ENCODE measurements at regions not wholly inside any gene's neighbourhood (a gene's known extent, or its start where the extent isn't known, plus 50 kb on each side); places are given as distances from the start of the nearest gene placed in this dataset.

DNA sequence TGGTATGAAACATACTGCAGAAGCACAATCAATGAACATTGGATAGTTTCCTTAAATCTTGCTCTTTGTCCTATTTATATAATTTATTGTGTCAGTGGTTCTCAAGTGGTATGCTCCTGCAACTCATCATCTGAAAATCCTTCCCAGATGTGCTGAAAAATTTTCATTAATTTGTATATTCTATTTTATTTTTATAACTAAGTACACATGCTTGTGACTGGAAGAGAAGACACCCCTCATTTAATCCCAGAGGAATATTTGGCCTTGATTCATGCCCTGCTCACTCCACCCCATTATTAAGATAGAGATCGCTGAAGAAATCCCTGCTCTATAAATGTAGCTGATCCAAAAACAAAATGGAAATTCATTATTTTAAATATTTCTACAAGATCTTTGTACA is 870.5 kb upstream of the CXADR start:
- CTCF ChIA-PET, result no interaction called here
- Mint-ChIP-seq H3K36me3 (no peaks in the 10 kb centered on the region), H3K4me1 (no peaks in the 10 kb centered on the region), H3K4me3 (no peak overlapping the region), H3K27me3 (no peaks in the 10 kb centered on the region), H3K27ac (no peak overlapping the region), H3K9me3 (peaks cover 2 to 22% (median 3%) of the 10 kb centered on the region in 5 donors)
- Histone ChIP-seq H3K36me3 (ENCODE audit: insufficient read depth, low read length) (no peaks in the 10 kb centered on the region), H3K4me1 (ENCODE audit: insufficient read depth, low read length) (no peaks in the 10 kb centered on the region), H3K4me3 (ENCODE audit: low read length) (no peak overlapping the region), H3K9me3 (ENCODE audit: low read length) (no peaks in the 10 kb centered on the region), H3K27ac (ENCODE audit: low read depth, low read length) (no peak overlapping the region), H3K27me3 (ENCODE audit: insufficient read depth, low read length, poor library complexity, severe bottlenecking) (no peaks in the 10 kb centered on the region)
- POLR2A ChIA-PET, result no interaction called here
- no peak for DNase-seq

DNA sequence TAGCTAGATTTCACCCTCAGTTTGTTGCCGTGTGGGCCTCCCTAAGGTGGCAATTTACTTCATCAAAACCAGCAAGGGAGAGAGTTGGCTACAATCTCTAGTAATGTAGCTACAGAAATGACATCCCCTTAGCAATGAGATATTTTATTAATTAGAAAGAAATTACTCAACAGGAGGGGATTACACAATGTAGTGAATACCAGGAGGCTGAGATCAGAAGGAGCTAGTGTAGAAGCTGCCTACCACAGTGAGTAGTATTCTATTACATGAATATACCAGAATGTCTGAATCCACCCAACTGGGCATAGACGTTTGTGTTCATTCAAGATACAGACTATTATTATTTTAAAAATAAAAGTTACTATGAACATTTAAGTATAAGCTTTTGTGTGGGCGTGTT is 868.2 kb upstream of the CXADR start:
- no peaks in the 10 kb centered on the region for H3K9me3 ChIP-seq (ENCODE audit: low read length)
- H3K36me3 ChIP-seq (ENCODE audit: insufficient read depth, low read length), result no peaks in the 10 kb centered on the region
- no peaks in the 10 kb centered on the region for H3K4me1 Mint-ChIP-seq
- H3K27me3 ChIP-seq (ENCODE audit: insufficient read depth, low read length, poor library complexity, severe bottlenecking), result no peaks in the 10 kb centered on the region
- no peak overlapping the region for H3K27ac ChIP-seq (ENCODE audit: low read depth, low read length)
- no peak for DNase-seq
- no peaks in the 10 kb centered on the region for H3K27me3 Mint-ChIP-seq
- H3K27ac Mint-ChIP-seq, result no peak overlapping the region
- H3K9me3 Mint-ChIP-seq, result peaks cover 2 to 24% (median 5%) of the 10 kb centered on the region in 5 donors
- no peaks in the 10 kb centered on the region for H3K4me1 ChIP-seq (ENCODE audit: insufficient read depth, low read length)
- ChIA-PET CTCF (no interaction called here), POLR2A (no interaction called here)
- H3K4me3 ChIP-seq (ENCODE audit: low read length), result no peak overlapping the region
- no peaks in the 10 kb centered on the region for H3K36me3 Mint-ChIP-seq
- no peak overlapping the region for H3K4me3 Mint-ChIP-seq

DNA sequence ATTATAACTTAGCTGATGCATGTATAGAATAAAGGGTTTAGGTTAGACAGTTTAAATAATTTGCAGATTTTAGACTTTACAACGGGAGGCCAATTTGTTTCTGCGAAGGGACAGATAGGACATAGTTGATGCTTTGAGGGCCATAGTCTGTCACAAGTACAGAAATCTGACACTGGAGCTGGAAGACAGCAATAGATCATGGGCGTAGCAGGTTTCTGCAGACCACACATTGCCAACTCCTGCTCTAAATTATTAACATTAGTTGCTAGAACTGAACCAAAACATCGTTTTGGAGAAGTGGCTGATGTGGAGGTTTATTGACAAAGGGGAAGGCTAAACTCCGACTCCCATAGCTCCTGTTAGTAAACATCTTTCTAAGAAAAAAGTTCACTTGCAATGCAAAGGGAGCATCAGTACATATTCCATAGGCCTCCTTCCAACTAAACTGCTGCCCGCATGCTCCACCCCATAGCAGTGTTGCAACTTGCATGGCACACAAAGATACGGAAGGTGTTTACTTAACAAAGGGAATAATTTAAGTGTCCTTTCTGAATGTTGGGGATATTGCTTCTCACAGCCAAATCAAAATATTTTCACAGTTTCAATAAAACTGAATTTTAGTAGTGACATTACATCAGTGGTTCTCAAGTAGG is 862.0 kb upstream of the CXADR start:
- CTCF ChIA-PET, result interaction anchor here (0.5 kb wide), 1 partner anchor 1316 kb away, joined by 5 read pairs; no protein-coding TSS in a partner anchor
- H3K36me3 Mint-ChIP-seq, result no peaks in the 10 kb centered on the region
- POLR2A ChIA-PET, result no interaction called here
- Histone ChIP-seq H3K27ac (ENCODE audit: low read depth, low read length) (no peak overlapping the region), H3K4me1 (ENCODE audit: insufficient read depth, low read length) (no peaks in the 10 kb centered on the region), H3K27me3 (ENCODE audit: insufficient read depth, low read length, poor library complexity, severe bottlenecking) (no peaks in the 10 kb centered on the region), H3K36me3 (ENCODE audit: insufficient read depth, low read length) (no peaks in the 10 kb centered on the region), H3K4me3 (ENCODE audit: low read length) (no peak overlapping the region), H3K9me3 (ENCODE audit: low read length) (no peaks in the 10 kb centered on the region)
- no peak for DNase-seq
- peaks cover 2 to 26% (median 6%) of the 10 kb centered on the region in 5 donors for H3K9me3 Mint-ChIP-seq
- no peaks in the 10 kb centered on the region for H3K4me1 Mint-ChIP-seq
- H3K4me3 Mint-ChIP-seq, result no peak overlapping the region
- H3K27me3 Mint-ChIP-seq, result no peaks in the 10 kb centered on the region
- no peak overlapping the region for H3K27ac Mint-ChIP-seq

DNA sequence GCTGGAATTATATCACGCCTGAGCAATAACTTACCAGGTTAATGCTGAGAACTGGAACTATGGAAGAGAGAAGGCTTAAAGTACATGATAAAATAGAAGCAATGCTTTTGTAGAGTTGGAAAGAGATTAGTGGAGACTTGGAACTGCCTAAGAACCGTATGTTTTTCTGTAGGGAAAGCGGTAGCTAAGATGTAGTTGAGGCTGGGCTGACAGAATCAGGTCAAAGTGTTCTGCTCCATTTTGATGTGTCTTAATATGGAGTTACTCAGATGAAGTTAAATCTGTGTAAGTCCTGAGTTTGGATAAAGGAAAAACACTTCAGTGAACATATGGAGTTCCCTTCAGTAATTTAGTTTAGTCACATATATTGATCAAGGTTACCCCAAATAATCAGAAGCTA is 860.9 kb upstream of the CXADR start:
- H3K27me3 Mint-ChIP-seq, result no peaks in the 10 kb centered on the region
- H3K36me3 Mint-ChIP-seq, result no peaks in the 10 kb centered on the region
- CTCF ChIA-PET, result no interaction called here
- POLR2A ChIA-PET, result no interaction called here
- no peaks in the 10 kb centered on the region for H3K27me3 ChIP-seq (ENCODE audit: insufficient read depth, low read length, poor library complexity, severe bottlenecking)
- no peak overlapping the region for H3K27ac Mint-ChIP-seq
- H3K4me3 Mint-ChIP-seq, result no peak overlapping the region
- peaks cover 0 to 27% (median 5%) of the 10 kb centered on the region in 5 donors for H3K9me3 Mint-ChIP-seq
- H3K36me3 ChIP-seq (ENCODE audit: insufficient read depth, low read length), result no peaks in the 10 kb centered on the region
- no peaks in the 10 kb centered on the region for H3K9me3 ChIP-seq (ENCODE audit: low read length)
- no peak overlapping the region for H3K27ac ChIP-seq (ENCODE audit: low read depth, low read length)
- no peak overlapping the region for H3K4me3 ChIP-seq (ENCODE audit: low read length)
- DNase-seq, result no peak
- no peaks in the 10 kb centered on the region for H3K4me1 ChIP-seq (ENCODE audit: insufficient read depth, low read length)
- no peaks in the 10 kb centered on the region for H3K4me1 Mint-ChIP-seq

DNA sequence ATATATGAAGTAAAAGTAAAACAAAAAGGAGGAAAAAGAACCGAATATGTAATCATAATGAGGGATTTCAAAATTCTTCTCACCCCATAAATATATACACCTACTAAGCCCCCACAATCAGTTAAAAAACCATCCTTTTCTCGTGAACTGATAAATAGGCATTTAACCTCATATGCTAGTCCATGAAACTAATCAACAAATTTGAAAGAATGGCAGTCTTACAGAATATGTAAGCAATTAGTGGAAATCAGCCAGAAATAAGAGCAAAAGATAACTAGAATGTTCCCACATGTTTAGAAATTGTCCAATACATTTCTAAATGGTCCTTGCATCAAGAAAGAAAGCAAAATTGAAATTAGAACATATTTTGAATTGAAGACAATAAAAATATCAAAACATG is 849.4 kb upstream of the CXADR start:
- DNase-seq, result no peak
- Histone ChIP-seq H3K27me3 (ENCODE audit: insufficient read depth, low read length, poor library complexity, severe bottlenecking) (no peaks in the 10 kb centered on the region), H3K4me1 (ENCODE audit: insufficient read depth, low read length) (no peaks in the 10 kb centered on the region), H3K36me3 (ENCODE audit: insufficient read depth, low read length) (no peaks in the 10 kb centered on the region), H3K4me3 (ENCODE audit: low read length) (no peak overlapping the region), H3K9me3 (ENCODE audit: low read length) (no peaks in the 10 kb centered on the region), H3K27ac (ENCODE audit: low read depth, low read length) (no peak overlapping the region)
- Mint-ChIP-seq H3K4me1 (no peaks in the 10 kb centered on the region), H3K27me3 (no peaks in the 10 kb centered on the region), H3K4me3 (no peak overlapping the region), H3K9me3 (peaks cover 0 to 27% (median 9%) of the 10 kb centered on the region in 5 donors), H3K36me3 (no peaks in the 10 kb centered on the region), H3K27ac (no peak overlapping the region)
- ChIA-PET CTCF (no interaction called here), POLR2A (no interaction called here)

DNA sequence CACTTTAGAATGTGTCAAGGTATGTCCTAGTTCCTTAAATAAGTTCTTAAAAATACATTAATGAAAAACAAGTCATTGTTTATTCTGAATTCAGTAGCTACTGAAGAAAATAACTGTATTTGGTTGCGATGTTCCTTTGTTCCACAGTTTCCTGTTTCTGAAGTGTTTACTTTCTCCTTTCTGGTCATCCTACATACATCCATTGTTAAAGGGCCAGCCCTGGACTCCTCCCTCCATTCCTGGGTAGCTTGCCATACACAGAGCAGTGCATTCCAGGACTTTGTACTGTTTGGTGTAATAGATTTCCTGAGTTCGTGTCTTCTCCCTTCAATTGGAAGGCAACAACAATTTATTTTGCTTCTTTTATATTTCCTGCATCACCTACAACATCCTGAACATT is 845.4 kb upstream of the CXADR start:
- Mint-ChIP-seq H3K36me3 (no peaks in the 10 kb centered on the region), H3K27me3 (no peaks in the 10 kb centered on the region), H3K4me1 (no peaks in the 10 kb centered on the region), H3K4me3 (no peak overlapping the region), H3K9me3 (peaks cover 0 to 34% (median 7%) of the 10 kb centered on the region in 5 donors), H3K27ac (no peak overlapping the region)
- ChIA-PET POLR2A (no interaction called here), CTCF (no interaction called here)
- H3K27ac ChIP-seq (ENCODE audit: low read depth, low read length), result no peak overlapping the region
- H3K36me3 ChIP-seq (ENCODE audit: insufficient read depth, low read length), result no peaks in the 10 kb centered on the region
- no peak for DNase-seq
- no peak overlapping the region for H3K4me3 ChIP-seq (ENCODE audit: low read length)
- H3K9me3 ChIP-seq (ENCODE audit: low read length), result no peaks in the 10 kb centered on the region
- H3K4me1 ChIP-seq (ENCODE audit: insufficient read depth, low read length), result no peaks in the 10 kb centered on the region
- no peaks in the 10 kb centered on the region for H3K27me3 ChIP-seq (ENCODE audit: insufficient read depth, low read length, poor library complexity, severe bottlenecking)

DNA sequence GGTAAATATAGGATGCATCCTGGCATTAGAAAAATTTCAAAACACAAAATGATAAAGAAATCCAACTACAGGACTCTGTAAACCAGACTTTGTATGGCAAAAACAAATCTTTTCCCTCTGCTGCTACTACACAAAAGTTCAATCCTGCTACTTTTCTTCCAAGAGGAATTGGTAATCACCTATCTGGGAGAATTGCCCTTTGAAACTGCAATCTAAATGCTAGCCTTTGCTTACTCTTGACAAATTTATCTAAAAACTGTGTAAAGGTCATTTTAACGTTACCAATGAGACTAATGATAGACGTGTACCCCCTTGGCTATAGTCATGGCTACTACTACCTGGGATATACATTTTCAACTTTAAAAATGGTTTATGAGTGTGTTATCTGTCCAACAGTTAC is 837.9 kb upstream of the CXADR start:
- H3K27me3 ChIP-seq (ENCODE audit: insufficient read depth, low read length, poor library complexity, severe bottlenecking), result no peaks in the 10 kb centered on the region
- no peaks in the 10 kb centered on the region for H3K27me3 Mint-ChIP-seq
- CTCF ChIA-PET, result no interaction called here

DNA sequence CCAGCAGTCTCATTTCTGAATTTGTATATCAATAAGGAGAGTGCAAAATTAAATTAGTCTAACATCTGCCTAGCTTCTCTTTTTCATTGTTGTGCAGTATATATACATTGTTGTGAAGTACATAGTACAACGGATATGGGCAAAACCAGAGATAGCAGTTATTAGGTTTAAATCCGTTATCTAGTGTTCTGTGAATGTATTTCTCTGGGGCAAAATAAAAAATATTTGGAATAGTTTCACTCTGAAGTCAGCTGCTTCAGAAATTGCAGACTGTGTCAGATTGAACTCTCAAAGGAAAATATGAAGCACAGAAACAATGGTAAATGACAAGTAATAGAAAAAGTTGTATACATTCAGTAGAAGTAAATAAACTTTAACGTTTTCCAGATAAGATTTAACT is 836.5 kb upstream of the CXADR start:
- POLR2A ChIA-PET, result no interaction called here
- CTCF ChIA-PET, result no interaction called here
- no peak overlapping the region for H3K4me3 ChIP-seq (ENCODE audit: low read length)

More for the DNA sequence above, 837.9 kb upstream of the CXADR start:
- H3K27ac ChIP-seq (ENCODE audit: low read depth, low read length), result no peak overlapping the region
- no peak overlapping the region for H3K4me3 Mint-ChIP-seq
- no peak overlapping the region for H3K4me3 ChIP-seq (ENCODE audit: low read length)
- H3K9me3 Mint-ChIP-seq, result peaks cover 1 to 42% (median 4%) of the 10 kb centered on the region in 5 donors
- H3K4me1 Mint-ChIP-seq, result no peaks in the 10 kb centered on the region
- H3K36me3 ChIP-seq (ENCODE audit: insufficient read depth, low read length), result no peaks in the 10 kb centered on the region
- no peaks in the 10 kb centered on the region for H3K4me1 ChIP-seq (ENCODE audit: insufficient read depth, low read length)
- POLR2A ChIA-PET, result no interaction called here
- no peaks in the 10 kb centered on the region for H3K9me3 ChIP-seq (ENCODE audit: low read length)
- no peak for DNase-seq
- no peaks in the 10 kb centered on the region for H3K36me3 Mint-ChIP-seq
- no peak overlapping the region for H3K27ac Mint-ChIP-seq

More for the DNA sequence above, 836.5 kb upstream of the CXADR start:
- Histone ChIP-seq H3K27ac (ENCODE audit: low read depth, low read length) (no peak overlapping the region), H3K4me1 (ENCODE audit: insufficient read depth, low read length) (no peaks in the 10 kb centered on the region), H3K9me3 (ENCODE audit: low read length) (no peaks in the 10 kb centered on the region), H3K27me3 (ENCODE audit: insufficient read depth, low read length, poor library complexity, severe bottlenecking) (no peaks in the 10 kb centered on the region), H3K36me3 (ENCODE audit: insufficient read depth, low read length) (no peaks in the 10 kb centered on the region)
- Mint-ChIP-seq H3K4me1 (no peaks in the 10 kb centered on the region), H3K27me3 (no peaks in the 10 kb centered on the region), H3K36me3 (no peaks in the 10 kb centered on the region), H3K9me3 (peaks cover 4 to 42% (median 6%) of the 10 kb centered on the region in 5 donors), H3K27ac (no peak overlapping the region), H3K4me3 (no peak overlapping the region)
- DNase-seq, result no peak

Measured in CD8-positive, alpha-beta memory T cell (primary cell).